GM12875 (cell line): ENCODE measurements at regions not wholly inside any gene's neighbourhood (a gene's known extent, or its start where the extent isn't known, plus 50 kb on each side); places are given as distances from the start of the nearest gene placed in this dataset.

Source experiments
- H3K4me3 ChIP-seq: one replicate; pipeline ENCODE4 v1.5.1; 2011; ENCODE audit warnings: low read depth, low read length, control low read depth
- CTCF ChIP-seq: IDR thresholded peaks from 2 replicates; pipeline ENCODE4 v1.5.1; 2011; ENCODE audit warnings: low read depth, mild to moderate bottlenecking, control low read depth, inconsistent platforms, low read length, moderate library complexity, borderline replicate concordance; ENCODE audit not compliant: insufficient read depth

- no peak overlapping the region for H3K4me3 ChIP-seq
- TF ChIP-seq CTCF, result no peak
Measured at GRCh38 chr3:124260206-124260915, 268.4 kb upstream of the ROPN1 start.

GRCh38 chr3:124261306-124261705, 269.4 kb upstream of the ROPN1 start:
- no peak for TF ChIP-seq CTCF
- no peak overlapping the region for H3K4me3 ChIP-seq

- H3K4me3 ChIP-seq, result no peak overlapping the region
- no peak for TF ChIP-seq CTCF
Measured at GRCh38 chr3:124263168-124263567, 271.2 kb upstream of the ROPN1 start.

- no peak for TF ChIP-seq CTCF
- H3K4me3 ChIP-seq, result no peak overlapping the region
Measured at GRCh38 chr3:124264346-124264745, 272.4 kb upstream of the ROPN1 start.

- H3K4me3 ChIP-seq, result no peak overlapping the region
- TF ChIP-seq CTCF, result no peak
Measured at GRCh38 chr3:124266487-124266886, 274.6 kb upstream of the ROPN1 start.

GRCh38 chr3:124267406-124267805, 275.5 kb upstream of the ROPN1 start:
- no peak for TF ChIP-seq CTCF
- no peak overlapping the region for H3K4me3 ChIP-seq

- no peak overlapping the region for H3K4me3 ChIP-seq
- no peak for TF ChIP-seq CTCF
Measured at GRCh38 chr3:124268355-124268754, 276.4 kb upstream of the ROPN1 start.
